DND-41 (cell line): ENCODE measurements at regions not wholly inside any gene's neighbourhood (a gene's known extent, or its start where the extent isn't known, plus 50 kb on each side); places are given as distances from the start of the nearest gene placed in this dataset.

Experiments
- CTCF ChIP-seq: IDR thresholded peaks from 2 replicates; pipeline ENCODE4 v1.5.1; 2012; ENCODE audit warnings: borderline replicate concordance, low read length, moderate library complexity, mild to moderate bottlenecking; ENCODE audit not compliant: poor library complexity, severe bottlenecking; ENCODE audit errors: extremely low read depth
- EZH2 ChIP-seq: IDR thresholded peaks from 3 replicates; pipeline ENCODE4 v1.6.1; 2012; ENCODE audit warnings: borderline replicate concordance, low read depth, mild to moderate bottlenecking, moderate library complexity, low read length, inconsistent platforms; ENCODE audit not compliant: severe bottlenecking

DNA sequence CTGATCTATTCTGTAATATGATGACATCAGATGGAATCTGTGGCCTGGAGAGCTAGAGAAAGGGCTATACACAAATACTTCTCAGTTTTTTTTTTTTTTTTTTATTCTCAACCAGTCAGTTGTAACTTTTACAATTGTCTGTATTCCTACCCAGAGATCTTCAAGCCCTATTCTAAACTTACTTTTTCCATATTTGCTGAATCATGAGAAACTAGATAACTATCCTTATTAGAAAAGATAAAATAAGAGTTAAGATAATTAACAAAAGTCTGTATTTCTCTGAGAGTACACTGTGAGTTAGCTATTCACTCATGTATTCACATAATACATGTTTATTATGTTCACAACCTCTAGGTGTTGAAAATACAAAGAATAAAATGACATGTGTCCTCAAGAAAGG is 1575.9 kb downstream of the EFNA5 start:
- TF ChIP-seq CTCF, result no peak
- no peak for TF ChIP-seq EZH2
